ENCODE measurements at regions not wholly inside any gene's neighbourhood (a gene's known extent, or its start where the extent isn't known, plus 50 kb on each side); places are given as distances from the start of the nearest gene placed in this dataset.

DNA sequence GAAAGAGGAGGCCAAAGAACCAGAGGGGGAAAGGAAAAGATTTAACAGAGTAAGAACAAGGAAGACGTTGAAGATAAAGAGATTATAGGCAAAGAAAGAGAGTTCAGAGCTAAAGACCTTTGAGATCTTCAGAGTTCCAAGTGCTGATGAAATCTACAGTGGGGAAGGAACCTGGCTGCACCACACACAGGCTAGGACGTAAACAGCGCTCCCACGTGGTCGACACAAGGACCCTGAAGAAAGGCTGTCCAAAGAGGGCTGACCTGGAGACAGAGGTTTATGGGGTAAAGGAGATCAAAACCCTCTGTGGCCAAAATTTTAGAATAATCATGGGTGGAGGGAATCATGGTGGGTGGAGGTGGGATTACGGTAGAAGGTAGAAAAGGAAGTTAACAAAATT lies 121.6 kb downstream of the PMP22 start:
- TF ChIP-seq, protein P1, sequence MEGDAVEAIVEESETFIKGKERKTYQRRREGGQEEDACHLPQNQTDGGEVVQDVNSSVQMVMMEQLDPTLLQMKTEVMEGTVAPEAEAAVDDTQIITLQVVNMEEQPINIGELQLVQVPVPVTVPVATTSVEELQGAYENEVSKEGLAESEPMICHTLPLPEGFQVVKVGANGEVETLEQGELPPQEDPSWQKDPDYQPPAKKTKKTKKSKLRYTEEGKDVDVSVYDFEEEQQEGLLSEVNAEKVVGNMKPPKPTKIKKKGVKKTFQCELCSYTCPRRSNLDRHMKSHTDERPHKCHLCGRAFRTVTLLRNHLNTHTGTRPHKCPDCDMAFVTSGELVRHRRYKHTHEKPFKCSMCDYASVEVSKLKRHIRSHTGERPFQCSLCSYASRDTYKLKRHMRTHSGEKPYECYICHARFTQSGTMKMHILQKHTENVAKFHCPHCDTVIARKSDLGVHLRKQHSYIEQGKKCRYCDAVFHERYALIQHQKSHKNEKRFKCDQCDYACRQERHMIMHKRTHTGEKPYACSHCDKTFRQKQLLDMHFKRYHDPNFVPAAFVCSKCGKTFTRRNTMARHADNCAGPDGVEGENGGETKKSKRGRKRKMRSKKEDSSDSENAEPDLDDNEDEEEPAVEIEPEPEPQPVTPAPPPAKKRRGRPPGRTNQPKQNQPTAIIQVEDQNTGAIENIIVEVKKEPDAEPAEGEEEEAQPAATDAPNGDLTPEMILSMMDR (IDR thresholded peaks at IDR 0.05), result no peak
- TF ChIP-seq POLR2A (IDR thresholded peaks at IDR 0.05), result no peak

Measured in breast epithelium (tissue), 3 donors.